Suprapubic skin (tissue), 4 donors: ENCODE measurements at regions not wholly inside any gene's neighbourhood (a gene's known extent, or its start where the extent isn't known, plus 50 kb on each side); places are given as distances from the start of the nearest gene placed in this dataset.
"Not testable (repeated sequence)": the region's sequence is repeated elsewhere in the genome, so short reads cannot be mapped to it uniquely, and the experiment has no call there.

Experiments used
- DNase-seq, 2 donors: peaks; one replicate each; pipeline ENCODE4 v3.0.0-alpha.2; 2019; ENCODE audit warnings: low spot score in 2 of 2
- H3K27ac ChIP-seq: fragments of 200-600 bp; sonication (generic); one replicate; pipeline ENCODE4 v1.5.1; 2019
- H3K27me3 ChIP-seq: fragments of 200-600 bp; sonication (generic); one replicate; pipeline ENCODE4 v1.5.1; 2019
- H3K36me3 ChIP-seq: fragments of 200-600 bp; sonication (generic); one replicate; pipeline ENCODE4 v1.5.1; 2019
- H3K4me1 ChIP-seq: fragments of 200-600 bp; sonication (generic); one replicate; pipeline ENCODE4 v1.5.1; 2019
- H3K4me3 ChIP-seq: fragments of 200-600 bp; sonication (generic); one replicate; pipeline ENCODE4 v1.5.1; 2019; ENCODE audit warnings: mild to moderate bottlenecking
- H3K9me3 ChIP-seq: fragments of 200-600 bp; sonication (generic); one replicate; pipeline ENCODE4 v1.5.1; 2019
- CTCF ChIP-seq, 2 donors: fragments of 200-600 bp in 1 of 2; fragments of 450-650 bp in 1 of 2; sonication (generic) in 1 of 2; IDR thresholded peaks; one replicate each; pipeline ENCODE4 v1.5.1; 2016 to 2019; ENCODE audit warnings: antibody characterized with exemption in 2 of 2, mild to moderate bottlenecking in 1 of 2, moderate library complexity in 1 of 2
- EP300 ChIP-seq: sonication (generic); formaldehyde crosslinking; IDR thresholded peaks from one replicate; pipeline ENCODE4 v1.6.1; 2017; ENCODE audit warnings: antibody characterized with exemption
- POLR2A ChIP-seq, 2 donors: fragments of 450-650 bp; IDR thresholded peaks; one replicate each; pipeline ENCODE4 v1.6.1; 2017; ENCODE audit warnings: antibody characterized with exemption in 2 of 2, mild to moderate bottlenecking in 2 of 2, moderate library complexity in 2 of 2
- POLR2AphosphoS5 ChIP-seq, 3 donors: sonication (generic); formaldehyde crosslinking; IDR thresholded peaks; one replicate each; pipeline ENCODE4 v1.6.1; 2017; ENCODE audit warnings: antibody characterized with exemption in 3 of 3
- WGBS: methylation state at CpG from one replicate; pipeline ENCODE4 v1.1.5; 2018; 5-methylcytosine and 5-hydroxymethylcytosine counted together

- H3K27me3 ChIP-seq: peaks cover 7% of the 10 kb centered on the region
- H3K4me1 ChIP-seq: no peaks in the 10 kb centered on the region
- WGBS: 90% methylated on average over 5 of the region's 5 CpGs
- DNase-seq: no peak
- H3K9me3 ChIP-seq: no peaks in the 10 kb centered on the region
- H3K36me3 ChIP-seq: no peaks in the 10 kb centered on the region
- H3K4me3 ChIP-seq: no peak overlapping the region
- TF ChIP-seq POLR2AphosphoS5 (IDR thresholded peaks at IDR 0.05) (no peak), CTCF (IDR thresholded peaks at IDR 0.05) (no peak), EP300 (no peak), POLR2A (IDR thresholded peaks at IDR 0.05) (no peak)
- no peak overlapping the region for H3K27ac ChIP-seq
Observed at GRCh38 chr7:4468320-4469102, 213.6 kb upstream of the FOXK1 start.

DNA sequence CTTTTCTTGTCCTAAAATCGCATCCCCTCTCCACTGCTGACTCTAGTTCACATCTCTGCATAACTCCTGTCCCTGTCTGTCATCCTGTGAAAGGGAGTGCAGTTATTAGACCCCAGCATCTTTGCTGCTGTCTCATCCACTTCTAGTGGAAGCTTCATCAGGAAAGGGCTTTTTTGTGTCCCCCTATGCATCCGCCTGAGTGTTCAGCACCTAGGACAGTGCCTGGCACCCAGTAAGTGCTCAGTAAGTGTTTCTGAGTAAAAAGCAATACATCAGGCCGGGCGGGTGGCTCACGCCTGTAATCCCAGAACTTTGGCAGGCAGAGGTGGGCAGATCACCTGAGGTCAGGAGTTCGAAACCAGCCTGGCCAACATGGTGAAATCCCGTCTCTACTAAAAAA is 211.8 kb upstream of the FOXK1 start:
- H3K4me1 ChIP-seq: peaks cover 2% of the 10 kb centered on the region
- peaks cover 7% of the 10 kb centered on the region for H3K27me3 ChIP-seq
- WGBS: 50% methylated on average over 7 of the region's 7 CpGs
- no peak for DNase-seq
- no peak overlapping the region for H3K4me3 ChIP-seq
- no peaks in the 10 kb centered on the region for H3K9me3 ChIP-seq
- TF ChIP-seq EP300 (no peak), POLR2A (IDR thresholded peaks at IDR 0.05) (no peak), CTCF (IDR thresholded peaks at IDR 0.05) (no peak), POLR2AphosphoS5 (IDR thresholded peaks at IDR 0.05) (no peak)
- H3K36me3 ChIP-seq: no peaks in the 10 kb centered on the region
- no peak overlapping the region for H3K27ac ChIP-seq

DNA sequence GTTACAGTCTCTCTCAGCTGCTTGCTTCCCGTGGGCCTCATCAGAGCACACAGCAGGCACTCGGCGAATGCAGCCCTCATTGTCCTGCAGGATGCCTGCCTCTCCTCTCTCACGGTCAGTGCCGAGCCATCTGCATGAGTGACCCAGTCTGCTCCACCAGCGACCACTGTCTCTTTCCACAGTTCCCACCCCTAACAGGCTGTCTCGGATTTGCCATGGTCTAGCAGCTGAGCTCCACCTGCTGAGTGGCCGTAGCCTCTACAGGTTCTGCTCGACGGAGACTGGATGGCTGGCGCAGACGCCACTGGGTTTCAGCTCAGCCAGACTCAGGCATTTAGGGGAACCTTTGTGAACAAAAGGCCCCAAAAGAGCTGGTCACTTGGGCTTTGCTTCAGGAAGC is 209.4 kb upstream of the FOXK1 start:
- H3K4me1 ChIP-seq: peaks cover 2% of the 10 kb centered on the region
- TF ChIP-seq POLR2A (IDR thresholded peaks at IDR 0.05): no peak
- TF ChIP-seq EP300: no peak
- TF ChIP-seq POLR2AphosphoS5 (IDR thresholded peaks at IDR 0.05): no peak
- no peak for TF ChIP-seq CTCF (IDR thresholded peaks at IDR 0.05)
- DNase-seq: no peak
- WGBS: 78% methylated on average over 6 of the region's 12 CpGs
- no peak overlapping the region for H3K4me3 ChIP-seq
- H3K27me3 ChIP-seq: peaks cover 7% of the 10 kb centered on the region
- no peaks in the 10 kb centered on the region for H3K9me3 ChIP-seq
- H3K27ac ChIP-seq: no peak overlapping the region
- no peaks in the 10 kb centered on the region for H3K36me3 ChIP-seq

- H3K36me3 ChIP-seq: no peaks in the 10 kb centered on the region
- WGBS: 61% methylated on average over 12 of the region's 12 CpGs
- DNase-seq: no peak
- peaks cover 2% of the 10 kb centered on the region for H3K4me1 ChIP-seq
- H3K9me3 ChIP-seq: peaks cover 9% of the 10 kb centered on the region
- H3K4me3 ChIP-seq: no peak overlapping the region
- TF ChIP-seq POLR2A (IDR thresholded peaks at IDR 0.05) (no peak), CTCF (IDR thresholded peaks at IDR 0.05) (peak in 1 of 2 donors; percentile 18), EP300 (no peak)
- H3K27ac ChIP-seq: no peak overlapping the region
- peaks cover 4% of the 10 kb centered on the region for H3K27me3 ChIP-seq
Observed at GRCh38 chr7:4479367-4480039, 202.6 kb upstream of the FOXK1 start.

- H3K4me1 ChIP-seq, H3K27ac ChIP-seq, H3K9me3 ChIP-seq, H3K36me3 ChIP-seq, H3K27me3 ChIP-seq, H3K4me3 ChIP-seq, DNase-seq: not testable (repeated sequence)
- WGBS: 93% methylated on average over 11 of the region's 11 CpGs
Observed at GRCh38 chr7:4480131-4480530, 202.0 kb upstream of the FOXK1 start.
